AG04450 (cell line): ENCODE measurements at regions not wholly inside any gene's neighbourhood (a gene's known extent, or its start where the extent isn't known, plus 50 kb on each side); places are given as distances from the start of the nearest gene placed in this dataset.

ENCODE experiments used
- CTCF ChIA-PET: fragments of 300-600, 350-600 bp; formaldehyde crosslinking; extraction: SDS; loops from one replicate; lab custom pipeline; 2022; ENCODE audit warnings: antibody characterized with exemption, inconsistent platforms; lab: Charles Lee
- POLR2A ChIA-PET: fragments of 350-600 bp; formaldehyde crosslinking; extraction: SDS; loops from one replicate; lab custom pipeline; 2021; ENCODE audit warnings: antibody characterized with exemption, inconsistent platforms; lab: Yijun Ruan, JAX
- DNase-seq: peaks from one replicate; pipeline ENCODE4 v3.0.0-alpha.2; 2011; ENCODE audit warnings: low read depth, low spot score
- H3K27ac ChIP-seq: one replicate; pipeline ENCODE4 v1.5.1; 2012; ENCODE audit warnings: low read depth, low read length, control low read depth
- H3K27me3 ChIP-seq: one replicate; pipeline ENCODE4 v1.6.0; 2012; ENCODE audit warnings: low read length; ENCODE audit not compliant: control insufficient read depth, insufficient read depth
- H3K4me3 ChIP-seq: 2 replicates; pipeline ENCODE4 v1.5.1; 2011; ENCODE audit warnings: mild to moderate bottlenecking, low read depth, low read length, control low read depth
- H3K9me3 ChIP-seq: 2 replicates; pipeline ENCODE4 v1.5.1; 2012; ENCODE audit warnings: low read length; ENCODE audit not compliant: control insufficient read depth, insufficient read depth
- TF ChIP-seq, protein P1 (sequence below): IDR thresholded peaks from 2 replicates; pipeline ENCODE4 v1.5.1; 2011; ENCODE audit warnings: low read depth, low read length, control low read depth, inconsistent platforms

DNA sequence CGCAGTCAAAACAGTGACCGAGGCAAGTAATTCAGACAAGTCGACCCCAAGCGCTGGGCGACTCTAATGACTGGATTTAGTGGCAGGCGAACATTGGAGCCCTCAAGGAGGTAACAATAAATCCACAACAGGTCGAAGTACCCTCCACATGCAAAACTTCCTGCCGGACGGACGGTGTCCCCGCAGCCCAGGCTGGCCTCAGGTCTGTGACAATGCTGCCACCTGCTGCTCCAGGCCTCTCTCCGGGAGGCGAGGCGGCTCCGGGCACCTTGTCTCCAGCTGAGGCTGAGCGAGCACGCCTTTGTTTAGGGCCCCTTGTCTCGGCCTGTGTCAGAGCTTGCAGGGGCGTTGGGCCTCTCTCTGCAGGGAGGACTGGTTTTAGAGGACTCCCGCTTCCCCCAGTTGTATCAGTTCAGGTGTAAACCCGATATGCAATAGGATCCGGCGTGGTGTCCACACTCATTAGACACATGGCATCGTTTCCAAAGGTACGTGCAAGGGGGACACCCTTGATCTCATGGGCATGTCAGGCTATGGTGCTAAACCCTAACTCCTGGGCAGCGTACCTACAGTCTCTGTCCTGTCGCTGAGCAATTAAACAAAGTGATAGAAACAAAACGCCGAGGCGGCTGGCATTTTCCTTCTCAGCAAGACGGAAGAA is 628.0 kb upstream of the ADAMTS16 start:
- POLR2A ChIA-PET, result no interaction called here
- H3K4me3 ChIP-seq, result no peak overlapping the region

DNA sequence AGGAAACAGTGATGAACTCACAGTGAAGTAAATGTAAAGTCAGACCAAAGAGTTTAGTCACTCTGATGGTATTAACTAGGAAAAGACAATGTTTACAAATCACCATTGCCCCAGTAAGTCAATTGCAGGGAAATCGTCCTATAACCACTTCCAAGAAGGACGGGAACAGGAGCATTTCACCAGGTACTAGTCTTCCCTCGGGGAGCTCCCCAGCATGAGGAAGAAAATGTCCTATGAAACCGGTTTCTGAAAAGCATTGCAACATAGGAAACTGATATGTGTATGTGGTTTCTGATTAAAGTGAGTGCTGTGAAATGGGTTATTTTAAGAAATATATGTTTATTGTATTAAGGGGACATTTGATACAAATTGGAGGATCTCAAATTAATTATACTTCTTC is 626.7 kb upstream of the ADAMTS16 start:
- TF ChIP-seq, protein P1, sequence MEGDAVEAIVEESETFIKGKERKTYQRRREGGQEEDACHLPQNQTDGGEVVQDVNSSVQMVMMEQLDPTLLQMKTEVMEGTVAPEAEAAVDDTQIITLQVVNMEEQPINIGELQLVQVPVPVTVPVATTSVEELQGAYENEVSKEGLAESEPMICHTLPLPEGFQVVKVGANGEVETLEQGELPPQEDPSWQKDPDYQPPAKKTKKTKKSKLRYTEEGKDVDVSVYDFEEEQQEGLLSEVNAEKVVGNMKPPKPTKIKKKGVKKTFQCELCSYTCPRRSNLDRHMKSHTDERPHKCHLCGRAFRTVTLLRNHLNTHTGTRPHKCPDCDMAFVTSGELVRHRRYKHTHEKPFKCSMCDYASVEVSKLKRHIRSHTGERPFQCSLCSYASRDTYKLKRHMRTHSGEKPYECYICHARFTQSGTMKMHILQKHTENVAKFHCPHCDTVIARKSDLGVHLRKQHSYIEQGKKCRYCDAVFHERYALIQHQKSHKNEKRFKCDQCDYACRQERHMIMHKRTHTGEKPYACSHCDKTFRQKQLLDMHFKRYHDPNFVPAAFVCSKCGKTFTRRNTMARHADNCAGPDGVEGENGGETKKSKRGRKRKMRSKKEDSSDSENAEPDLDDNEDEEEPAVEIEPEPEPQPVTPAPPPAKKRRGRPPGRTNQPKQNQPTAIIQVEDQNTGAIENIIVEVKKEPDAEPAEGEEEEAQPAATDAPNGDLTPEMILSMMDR, result no peak
- H3K27ac ChIP-seq, result no peak overlapping the region
- H3K9me3 ChIP-seq, result peaks cover 32% of the 10 kb centered on the region
- CTCF ChIA-PET, result no interaction called here
- POLR2A ChIA-PET, result no interaction called here
- H3K27me3 ChIP-seq, result no peaks in the 10 kb centered on the region
- no peak for DNase-seq
- no peak overlapping the region for H3K4me3 ChIP-seq

More for the DNA sequence above, 628.0 kb upstream of the ADAMTS16 start:
- H3K9me3 ChIP-seq, result peaks cover 30% of the 10 kb centered on the region
- TF ChIP-seq, protein P1, result no peak
- DNase-seq, result no peak
- H3K27me3 ChIP-seq, result no peaks in the 10 kb centered on the region
- CTCF ChIA-PET, result no interaction called here
- H3K27ac ChIP-seq, result no peak overlapping the region

DNA sequence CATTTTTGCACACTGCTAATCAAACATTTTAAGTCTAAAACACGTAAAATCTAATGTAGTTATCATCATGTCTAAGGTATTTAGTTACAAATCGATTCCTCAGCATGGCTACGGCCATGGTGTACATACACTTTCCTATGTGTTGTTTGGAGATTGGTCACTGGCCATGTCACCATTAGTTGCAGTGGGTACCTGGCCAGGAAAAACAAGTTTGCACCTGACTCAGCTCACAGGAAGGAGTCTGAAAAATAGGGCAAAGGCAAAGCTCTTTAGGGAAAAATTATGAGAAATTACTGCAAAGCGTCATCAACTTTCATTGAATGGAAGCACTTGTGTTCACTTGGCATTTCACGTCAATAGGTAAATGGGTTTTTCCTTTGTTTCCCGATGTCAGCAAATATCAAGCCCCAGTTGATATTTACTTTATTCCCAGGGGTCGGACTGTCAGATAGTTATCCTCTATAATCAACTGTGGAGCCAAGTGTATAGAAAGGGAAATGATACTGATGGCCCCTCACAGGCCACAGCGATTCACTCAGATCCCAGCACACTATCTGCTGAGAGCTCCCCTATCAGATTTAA is 626.0 kb upstream of the ADAMTS16 start:
- Histone ChIP-seq H3K9me3 (peaks cover 32% of the 10 kb centered on the region), H3K27ac (no peak overlapping the region), H3K27me3 (no peaks in the 10 kb centered on the region), H3K4me3 (no peak overlapping the region)
- TF ChIP-seq, protein P1, result no peak
- POLR2A ChIA-PET, result no interaction called here
- CTCF ChIA-PET, result no interaction called here
- DNase-seq, result no peak

DNA sequence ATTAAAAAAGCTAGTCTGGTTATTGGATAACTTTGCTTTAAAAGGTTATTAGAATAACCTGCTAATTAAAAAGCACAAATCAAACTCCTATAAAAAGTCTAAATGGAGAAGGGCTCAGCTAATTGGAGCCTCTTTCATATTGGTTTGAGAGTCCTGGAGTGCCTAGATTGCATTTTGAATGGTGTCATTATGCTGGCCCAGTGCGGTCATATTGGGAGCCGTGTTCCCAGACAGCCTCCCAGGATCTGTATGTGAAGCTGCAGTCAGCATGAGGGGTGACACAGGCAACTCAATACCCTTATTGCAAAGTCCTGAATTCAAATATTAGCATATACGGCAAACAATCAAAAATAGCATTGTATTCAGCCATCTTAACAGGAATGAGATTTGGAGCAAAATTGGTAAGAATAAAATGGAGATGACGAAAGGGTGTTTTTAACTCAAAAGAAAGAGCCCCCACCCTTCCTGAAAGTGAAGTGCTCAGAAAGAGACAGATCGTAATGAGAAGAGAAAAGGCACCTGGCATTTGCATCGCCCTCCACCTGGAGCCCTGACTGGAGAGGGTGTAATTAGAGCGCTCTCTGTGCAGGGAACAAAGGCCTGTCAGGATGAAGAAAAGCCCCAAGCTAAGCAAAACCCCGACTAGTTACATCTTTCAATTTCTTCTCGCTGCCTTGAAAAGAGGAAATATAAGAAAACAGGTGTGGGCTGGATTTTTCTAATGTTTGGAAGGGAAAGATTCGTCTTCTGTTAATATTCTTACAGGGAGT is 621.0 kb upstream of the ADAMTS16 start:
- Histone ChIP-seq H3K4me3 (no peak overlapping the region), H3K27me3 (no peaks in the 10 kb centered on the region), H3K9me3 (peaks cover 19% of the 10 kb centered on the region), H3K27ac (no peak overlapping the region)
- TF ChIP-seq, protein P1, result no peak
- no peak for DNase-seq
- ChIA-PET CTCF (no interaction called here), POLR2A (no interaction called here)

DNA sequence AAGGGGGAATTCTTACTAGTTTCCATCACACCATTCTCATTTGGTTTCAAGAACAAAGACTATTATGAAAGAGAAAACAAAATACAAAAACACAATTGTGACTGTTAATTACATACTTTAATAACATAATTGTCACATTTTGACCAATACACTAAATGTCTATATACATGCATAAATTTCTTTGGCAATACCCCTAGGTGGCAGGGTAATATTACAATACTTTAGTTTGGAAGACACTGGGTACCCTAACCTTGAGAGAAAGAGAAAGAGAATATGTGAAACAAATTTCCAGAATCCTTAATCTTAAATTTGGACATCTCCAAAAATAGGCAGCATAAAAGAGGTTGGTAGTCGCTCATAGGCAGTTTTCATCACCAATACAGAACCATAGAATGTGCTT is 619.6 kb upstream of the ADAMTS16 start:
- H3K9me3 ChIP-seq, result peaks cover 25% of the 10 kb centered on the region
- no peak overlapping the region for H3K27ac ChIP-seq
- CTCF ChIA-PET, result no interaction called here
- no peak overlapping the region for H3K4me3 ChIP-seq
- DNase-seq, result no peak
- POLR2A ChIA-PET, result no interaction called here
- H3K27me3 ChIP-seq, result no peaks in the 10 kb centered on the region
- TF ChIP-seq, protein P1, result no peak
